ENCODE measurements at regions not wholly inside any gene's neighbourhood (a gene's known extent, or its start where the extent isn't known, plus 50 kb on each side); places are given as distances from the start of the nearest gene placed in this dataset.
"Not testable (repeated sequence)": the region's sequence is repeated elsewhere in the genome, so short reads cannot be mapped to it uniquely, and the experiment has no call there.

GRCh38 chr1:60875138-60875537 is 207.2 kb upstream of the NFIA start (continued):
- no peak for TF ChIP-seq PREB (CRISPR knock-in tag; IDR thresholded peaks at IDR 0.05; ENCODE audit: borderline replicate concordance)

GRCh38 chr1:60874718-60875117 is 207.6 kb upstream of the NFIA start:
- no peak overlapping the region for H3K4me3 Mint-ChIP-seq
- no peaks in the 10 kb centered on the region for H3K36me3 Mint-ChIP-seq
- ChIA-PET CTCF (no interaction called here), POLR2A (no interaction called here)
- H3K4me1 Mint-ChIP-seq = peaks cover 28% of the 10 kb centered on the region
- ATAC-seq (no peak), DNase-seq (ENCODE audit: low spot score) (no peak)
- H3K9me3 Mint-ChIP-seq = no peaks in the 10 kb centered on the region
- H3K27me3 Mint-ChIP-seq (ENCODE audit: low read depth) = no peaks in the 10 kb centered on the region
- no peak overlapping the region for H3K27ac Mint-ChIP-seq
- TF ChIP-seq ZNF263 (CRISPR knock-in tag; IDR thresholded peaks at IDR 0.05; ENCODE audit: low read depth) = no peak

- CTCF ChIA-PET; H3K4me3 Mint-ChIP-seq; H3K9me3 Mint-ChIP-seq; H3K27me3 Mint-ChIP-seq (ENCODE audit: low read depth); POLR2A ChIA-PET; ATAC-seq; H3K36me3 Mint-ChIP-seq; H3K27ac Mint-ChIP-seq; DNase-seq (ENCODE audit: low spot score): not testable (repeated sequence)
- peaks cover 25% of the 10 kb centered on the region for H3K4me1 Mint-ChIP-seq
Measured at GRCh38 chr1:60873396-60873795, 209.0 kb upstream of the NFIA start.

GRCh38 chr1:60872426-60873054 is 209.8 kb upstream of the NFIA start:
- TF ChIP-seq TEAD1 (CRISPR knock-in tag; IDR thresholded peaks at IDR 0.05) = no peak
- no peak for TF ChIP-seq TCF7 (CRISPR knock-in tag; IDR thresholded peaks at IDR 0.05; ENCODE audit: low read depth)
- TF ChIP-seq, protein P1, sequence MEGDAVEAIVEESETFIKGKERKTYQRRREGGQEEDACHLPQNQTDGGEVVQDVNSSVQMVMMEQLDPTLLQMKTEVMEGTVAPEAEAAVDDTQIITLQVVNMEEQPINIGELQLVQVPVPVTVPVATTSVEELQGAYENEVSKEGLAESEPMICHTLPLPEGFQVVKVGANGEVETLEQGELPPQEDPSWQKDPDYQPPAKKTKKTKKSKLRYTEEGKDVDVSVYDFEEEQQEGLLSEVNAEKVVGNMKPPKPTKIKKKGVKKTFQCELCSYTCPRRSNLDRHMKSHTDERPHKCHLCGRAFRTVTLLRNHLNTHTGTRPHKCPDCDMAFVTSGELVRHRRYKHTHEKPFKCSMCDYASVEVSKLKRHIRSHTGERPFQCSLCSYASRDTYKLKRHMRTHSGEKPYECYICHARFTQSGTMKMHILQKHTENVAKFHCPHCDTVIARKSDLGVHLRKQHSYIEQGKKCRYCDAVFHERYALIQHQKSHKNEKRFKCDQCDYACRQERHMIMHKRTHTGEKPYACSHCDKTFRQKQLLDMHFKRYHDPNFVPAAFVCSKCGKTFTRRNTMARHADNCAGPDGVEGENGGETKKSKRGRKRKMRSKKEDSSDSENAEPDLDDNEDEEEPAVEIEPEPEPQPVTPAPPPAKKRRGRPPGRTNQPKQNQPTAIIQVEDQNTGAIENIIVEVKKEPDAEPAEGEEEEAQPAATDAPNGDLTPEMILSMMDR (IDR thresholded peaks at IDR 0.05) = no peak
- TF ChIP-seq NFYB (CRISPR knock-in tag; conservative IDR thresholded peaks at IDR 0.05; ENCODE audit: low read depth) = no peak
- TF ChIP-seq PRDM15 (CRISPR knock-in tag; IDR thresholded peaks at IDR 0.05) = no peak
- no peak for TF ChIP-seq FOXJ3 (CRISPR knock-in tag; IDR thresholded peaks at IDR 0.05; ENCODE audit: borderline replicate concordance)
- TF ChIP-seq SMAD4 (CRISPR knock-in tag; IDR thresholded peaks at IDR 0.05) = no peak
- TF ChIP-seq, protein P2, sequence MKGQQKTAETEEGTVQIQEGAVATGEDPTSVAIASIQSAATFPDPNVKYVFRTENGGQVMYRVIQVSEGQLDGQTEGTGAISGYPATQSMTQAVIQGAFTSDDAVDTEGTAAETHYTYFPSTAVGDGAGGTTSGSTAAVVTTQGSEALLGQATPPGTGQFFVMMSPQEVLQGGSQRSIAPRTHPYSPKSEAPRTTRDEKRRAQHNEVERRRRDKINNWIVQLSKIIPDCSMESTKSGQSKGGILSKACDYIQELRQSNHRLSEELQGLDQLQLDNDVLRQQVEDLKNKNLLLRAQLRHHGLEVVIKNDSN (CRISPR knock-in tag; IDR thresholded peaks at IDR 0.05) = no peak
- Mint-ChIP-seq H3K36me3 (no peaks in the 10 kb centered on the region), H3K4me3 (no peak overlapping the region), H3K27me3 (ENCODE audit: low read depth) (no peaks in the 10 kb centered on the region), H3K4me1 (peaks cover 25% of the 10 kb centered on the region), H3K9me3 (no peaks in the 10 kb centered on the region), H3K27ac (no peak overlapping the region)
- DNase-seq (ENCODE audit: low spot score) (no peak), ATAC-seq (no peak)
- POLR2A ChIA-PET = interaction anchor here (0.5 kb wide), 1 partner anchor 11 kb away, joined by 3 read pairs; no protein-coding TSS in a partner anchor
- CTCF ChIA-PET = no interaction called here
